ENCODE measurements at regions not wholly inside any gene's neighbourhood (a gene's known extent, or its start where the extent isn't known, plus 50 kb on each side); places are given as distances from the start of the nearest gene placed in this dataset.
"Not testable (repeated sequence)": the region's sequence is repeated elsewhere in the genome, so short reads cannot be mapped to it uniquely, and the experiment has no call there.

DNA sequence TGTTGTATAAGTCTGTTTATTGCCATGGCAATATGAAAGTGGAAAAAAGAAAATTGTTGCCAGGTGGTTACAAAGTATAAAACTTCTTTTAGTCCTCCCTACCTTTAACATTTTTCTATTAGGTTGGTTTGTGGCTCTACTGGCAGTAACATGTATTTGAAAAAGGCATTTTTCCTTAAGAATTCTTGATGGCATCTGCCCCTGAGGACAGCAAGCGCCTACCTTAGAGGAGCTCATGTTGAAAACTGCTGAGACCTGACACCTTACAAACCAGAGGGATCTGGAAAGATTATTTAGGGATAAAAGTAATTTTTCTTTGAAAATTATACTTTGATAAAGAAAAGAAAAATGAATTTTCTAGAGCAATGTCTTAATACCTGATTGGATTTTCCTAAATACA lies 208.1 kb downstream of the CAVIN4 start:
- in situ Hi-C loops (cut with MboI; ENCODE audit: low sequenced_read_pairs): no loop called here

DNA sequence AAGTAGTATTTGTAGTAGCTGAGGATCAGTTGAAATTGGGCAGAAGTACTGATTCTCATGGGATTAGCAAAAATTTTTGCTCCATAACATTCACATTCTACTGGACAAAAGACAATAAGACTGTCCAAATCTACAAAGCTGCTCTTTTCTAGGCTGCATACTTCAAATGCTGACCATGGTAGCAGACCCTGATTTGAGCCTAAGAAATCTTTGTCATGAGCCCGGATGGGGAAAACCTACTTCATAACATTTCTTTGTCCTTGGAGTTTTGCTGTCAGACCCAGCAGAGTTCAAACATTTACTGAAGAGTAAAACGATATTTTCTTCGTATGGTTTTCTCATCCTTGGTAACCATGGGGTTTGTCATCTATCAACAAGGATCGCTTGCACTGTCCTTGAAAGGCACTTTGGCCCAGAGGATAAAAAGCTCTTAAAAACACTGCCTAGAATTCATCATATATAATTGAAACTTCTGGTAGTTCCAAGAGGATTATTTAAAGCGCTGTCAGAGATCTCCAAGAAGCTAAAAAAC lies 216.9 kb downstream of the CAVIN4 start:
- in situ Hi-C loops (cut with MboI; ENCODE audit: low sequenced_read_pairs): no loop called here

DNA sequence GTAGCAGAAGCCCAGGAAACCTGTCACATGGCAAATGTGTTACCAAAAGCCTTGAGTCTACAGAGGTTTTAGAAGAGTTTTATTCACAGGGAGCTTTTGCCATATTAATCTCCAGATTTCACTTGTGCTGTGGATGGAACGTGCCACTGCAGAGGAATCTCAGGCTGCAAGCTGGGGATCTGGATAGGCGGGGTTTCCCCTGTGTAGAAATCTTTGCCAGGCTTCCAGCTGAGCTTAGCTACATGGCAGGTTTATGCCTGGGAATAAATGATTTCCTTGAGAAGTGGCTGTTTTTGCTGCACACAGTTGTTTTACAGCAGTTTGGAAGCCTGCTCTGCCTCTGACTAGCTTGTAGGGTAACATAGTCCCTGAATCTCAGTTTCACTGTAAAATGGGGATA lies 224.6 kb upstream of the PLPPR1 start:
- in situ Hi-C loops (cut with MboI; ENCODE audit: low sequenced_read_pairs): no loop called here

DNA sequence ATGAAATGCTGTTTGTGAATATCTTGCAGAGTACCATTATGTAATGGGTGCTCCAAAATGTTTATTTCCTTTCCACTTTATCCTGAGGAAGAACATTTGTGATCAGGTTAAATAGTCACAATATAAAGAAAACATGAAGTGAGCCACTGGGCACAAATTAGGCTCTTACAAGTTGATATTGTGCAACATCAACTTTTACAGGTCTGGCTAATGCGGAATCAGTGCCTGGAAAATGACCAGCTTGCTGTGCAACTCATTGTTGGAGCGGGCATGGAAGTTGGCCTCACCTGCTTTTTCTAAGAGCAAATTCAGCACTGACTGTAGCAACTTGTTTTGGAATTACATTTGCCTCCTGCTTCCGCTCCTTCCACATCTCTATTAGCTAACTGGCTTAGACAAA lies 216.9 kb upstream of the PLPPR1 start:
- in situ Hi-C loops (cut with MboI; ENCODE audit: low sequenced_read_pairs): no loop called here

DNA sequence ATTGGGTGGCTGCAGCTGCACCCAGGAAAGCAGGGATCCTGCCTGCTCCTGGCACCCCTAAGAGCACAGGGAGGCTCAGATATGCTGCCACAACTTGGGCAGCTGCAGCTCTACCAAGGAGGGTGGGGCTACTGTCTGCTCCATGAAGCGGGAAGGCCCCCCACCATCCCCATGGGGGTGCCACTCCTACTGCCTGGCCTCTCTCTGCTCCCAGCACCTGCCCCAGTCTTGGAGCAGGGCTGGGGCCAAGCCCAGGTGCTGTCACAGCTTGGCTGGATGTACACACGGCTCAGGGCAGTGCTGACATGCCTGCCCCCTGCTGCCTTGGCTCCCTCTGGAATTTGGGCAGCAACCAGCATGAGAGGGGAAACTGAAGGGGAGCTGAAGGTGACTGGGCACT lies 214.7 kb upstream of the PLPPR1 start:
- in situ Hi-C loops (cut with MboI; ENCODE audit: low sequenced_read_pairs): no loop called here

DNA sequence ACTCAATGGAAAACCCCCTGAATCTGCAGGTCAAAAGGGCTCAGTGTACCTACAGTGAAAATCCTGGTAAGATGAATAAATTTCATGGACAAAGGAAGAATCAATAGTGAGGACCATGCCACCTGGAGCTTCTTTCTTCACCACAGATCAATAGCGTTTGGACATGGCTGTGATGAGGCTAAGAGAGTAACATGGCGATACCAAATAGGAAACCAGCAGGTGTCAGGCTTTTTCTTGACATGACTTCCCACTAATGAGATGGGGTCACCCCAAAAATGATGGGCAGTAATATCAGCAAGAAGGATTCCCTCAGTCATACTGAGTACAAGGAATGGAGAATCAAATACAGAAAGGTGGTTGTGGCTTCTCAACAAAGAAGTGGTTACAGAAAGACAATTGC lies 208.5 kb upstream of the PLPPR1 start:
- in situ Hi-C loops (cut with MboI; ENCODE audit: low sequenced_read_pairs): no loop called here

DNA sequence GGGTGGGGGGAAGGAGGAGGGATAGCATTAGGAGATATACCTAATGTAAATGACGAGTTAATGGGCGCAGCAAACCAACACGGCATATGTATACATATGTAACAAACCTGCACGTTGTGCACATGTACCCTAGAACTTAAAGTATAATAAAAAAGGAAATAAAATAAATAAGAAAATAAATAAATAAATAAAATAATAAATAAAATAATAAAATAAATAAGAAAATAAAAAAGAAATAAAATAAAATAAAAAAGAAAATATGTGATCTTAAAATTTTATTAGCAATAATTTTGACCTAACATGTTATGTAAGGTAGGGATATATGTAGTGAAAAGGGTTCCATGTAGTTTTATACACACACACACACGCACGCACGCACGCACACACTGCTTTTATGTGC lies 195.5 kb upstream of the PLPPR1 start:
- in situ Hi-C loops (cut with MboI; ENCODE audit: low sequenced_read_pairs): not testable (repeated sequence)

DNA sequence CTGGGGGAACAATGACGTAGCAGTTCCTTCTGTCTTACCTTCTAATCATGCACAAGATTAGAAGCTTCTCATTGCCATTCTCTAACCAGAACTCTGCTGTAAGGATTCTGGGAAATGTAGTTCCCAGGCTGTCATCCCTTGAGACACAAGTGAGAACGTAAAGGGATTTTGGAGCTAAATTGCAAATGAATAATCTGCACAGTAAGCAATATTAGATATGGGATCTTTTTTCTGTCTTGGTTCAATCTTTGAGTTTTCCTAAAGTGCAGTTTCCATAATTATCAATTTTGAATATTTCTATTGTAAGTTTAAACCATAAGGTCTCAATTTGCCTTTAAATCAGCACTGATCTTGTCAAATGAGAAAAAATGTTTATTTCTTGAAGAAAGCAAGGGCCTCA lies 189.7 kb upstream of the PLPPR1 start:
- in situ Hi-C loops (cut with MboI; ENCODE audit: low sequenced_read_pairs): no loop called here

DNA sequence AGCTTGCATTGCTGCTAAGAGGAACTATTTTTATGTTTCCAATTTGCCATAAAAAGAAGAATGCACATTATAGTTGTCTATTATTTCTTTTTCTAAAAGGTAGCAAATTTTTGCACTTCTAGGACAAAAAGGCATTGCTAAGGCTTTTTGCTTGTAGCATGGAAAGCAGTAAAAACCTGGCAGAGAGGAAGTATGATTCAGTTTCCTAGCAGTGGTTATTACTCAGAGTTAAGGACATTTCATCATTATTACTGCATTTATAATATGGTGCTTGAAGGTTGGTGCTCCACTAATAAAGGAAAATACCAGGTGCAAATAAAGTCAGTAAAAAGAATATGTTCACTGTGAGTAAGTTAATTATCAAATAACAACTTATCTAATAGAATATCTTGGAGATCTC lies 179.8 kb upstream of the PLPPR1 start:
- in situ Hi-C loops (cut with MboI; ENCODE audit: low sequenced_read_pairs): no loop called here

DNA sequence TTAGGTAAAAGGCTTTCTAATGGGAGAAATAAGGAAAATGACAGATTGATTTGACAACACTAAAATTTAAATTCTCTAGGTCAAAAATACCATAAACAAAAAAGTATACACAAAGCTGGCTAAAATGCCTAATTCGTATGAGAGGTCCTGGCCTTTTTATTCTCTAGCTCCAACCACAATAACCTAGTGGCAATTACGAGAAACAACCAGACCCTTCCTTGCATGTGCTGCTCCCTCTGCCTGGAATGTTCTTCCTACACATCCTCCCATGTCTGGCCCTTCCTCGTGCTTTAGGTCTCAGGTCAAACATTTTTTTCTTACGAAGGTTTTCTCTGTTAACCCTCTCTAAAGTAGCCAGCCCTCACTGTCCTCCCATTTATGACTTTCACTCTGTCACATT lies 176.4 kb upstream of the PLPPR1 start:
- in situ Hi-C loops (cut with MboI; ENCODE audit: low sequenced_read_pairs): no loop called here

DNA sequence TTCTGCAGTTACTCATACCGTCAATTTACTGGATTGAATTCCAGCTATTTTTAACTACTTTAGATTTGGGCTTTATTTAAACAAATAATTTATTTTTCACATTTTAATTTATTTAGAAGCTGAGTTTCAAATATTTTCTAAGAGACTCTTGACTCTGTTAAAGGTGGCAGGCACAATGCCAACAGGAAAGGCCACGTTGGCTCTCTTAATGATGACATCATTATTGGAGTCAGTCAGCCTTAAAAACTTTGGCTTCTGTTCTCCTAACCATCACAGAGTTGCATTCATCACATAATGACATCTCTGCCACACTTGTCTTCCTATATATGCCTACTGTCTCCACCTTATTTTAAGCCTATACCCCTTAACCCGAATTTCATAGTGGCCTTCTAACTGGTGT lies 172.3 kb upstream of the PLPPR1 start:
- in situ Hi-C loops (cut with MboI; ENCODE audit: low sequenced_read_pairs): no loop called here

DNA sequence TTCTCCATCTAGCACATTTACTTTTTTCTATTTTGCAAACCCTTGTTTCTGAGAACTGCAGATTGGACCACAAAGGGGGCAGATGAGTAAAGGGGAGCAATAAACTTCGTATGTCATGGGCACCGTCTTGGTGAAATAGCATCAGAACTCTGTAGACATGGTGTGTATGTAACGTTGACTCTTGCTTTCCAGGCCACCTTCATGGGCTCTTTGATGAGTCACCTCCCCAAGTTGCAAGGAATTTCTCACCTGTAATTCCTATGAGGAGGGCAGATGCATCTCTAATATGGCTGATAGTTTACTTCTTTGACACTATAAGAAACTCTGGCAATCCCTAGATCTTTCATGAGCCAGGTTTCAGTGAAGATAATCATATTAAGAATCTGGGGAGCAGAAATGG lies 163.4 kb upstream of the PLPPR1 start:
- in situ Hi-C loops (cut with MboI; ENCODE audit: low sequenced_read_pairs): no loop called here

DNA sequence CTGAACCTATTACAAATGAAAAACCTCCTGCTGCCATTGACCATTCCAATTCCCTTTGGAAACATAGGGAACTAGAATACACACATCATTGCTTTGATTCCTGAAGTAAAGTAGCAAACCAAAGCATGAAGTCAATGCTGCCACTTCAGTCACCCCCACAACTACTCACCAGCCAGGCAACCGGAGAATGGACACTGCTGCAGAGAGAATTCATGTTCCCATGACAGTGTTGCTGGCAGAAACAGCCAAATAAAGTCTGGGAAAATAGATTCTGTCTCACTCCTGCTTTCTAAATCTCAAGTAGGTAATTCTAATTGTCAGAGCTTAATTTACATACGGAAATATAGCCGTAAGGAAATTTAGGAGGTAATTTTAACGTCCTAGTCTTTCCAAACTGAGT lies 162.9 kb upstream of the PLPPR1 start:
- in situ Hi-C loops (cut with MboI; ENCODE audit: low sequenced_read_pairs): no loop called here

DNA sequence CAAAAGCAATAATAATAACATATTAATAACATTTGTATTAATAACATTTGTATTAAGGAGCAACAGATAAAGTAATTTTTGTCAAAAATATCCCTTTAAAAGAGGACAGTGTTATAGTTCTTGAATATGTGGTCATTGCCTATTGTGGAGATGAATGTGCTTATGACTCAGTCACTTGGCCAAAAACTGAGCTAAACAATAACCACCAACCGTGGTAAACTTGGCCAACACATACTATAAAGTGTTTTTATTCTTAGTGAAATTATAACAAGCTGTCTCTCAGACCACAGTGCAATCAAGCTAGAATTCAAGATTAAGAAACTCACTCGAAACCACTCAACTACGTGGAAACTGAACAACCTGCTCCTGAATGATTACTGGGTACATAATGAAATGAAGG lies 159.2 kb upstream of the PLPPR1 start:
- in situ Hi-C loops (cut with MboI; ENCODE audit: low sequenced_read_pairs): no loop called here

DNA sequence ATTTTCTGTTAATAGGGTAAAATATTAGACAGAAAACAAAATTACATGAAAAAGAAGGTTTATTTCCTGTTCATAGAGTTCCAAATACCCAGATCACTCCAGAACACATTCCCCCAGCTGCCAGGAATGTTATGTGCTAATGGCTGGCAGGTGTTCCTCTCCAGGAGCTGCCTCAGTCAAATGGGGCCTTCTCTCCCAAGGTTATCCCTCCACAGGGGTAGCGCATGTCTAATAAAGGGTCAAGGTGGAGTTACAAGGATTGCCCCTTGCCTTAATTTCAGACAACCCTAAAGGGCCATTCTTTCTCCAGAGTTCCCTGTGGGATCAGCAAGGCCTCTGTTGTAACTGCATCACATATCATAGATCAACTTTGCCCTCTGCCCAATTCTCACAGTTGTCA lies 148.6 kb upstream of the PLPPR1 start:
- in situ Hi-C loops (cut with MboI; ENCODE audit: low sequenced_read_pairs): no loop called here

DNA sequence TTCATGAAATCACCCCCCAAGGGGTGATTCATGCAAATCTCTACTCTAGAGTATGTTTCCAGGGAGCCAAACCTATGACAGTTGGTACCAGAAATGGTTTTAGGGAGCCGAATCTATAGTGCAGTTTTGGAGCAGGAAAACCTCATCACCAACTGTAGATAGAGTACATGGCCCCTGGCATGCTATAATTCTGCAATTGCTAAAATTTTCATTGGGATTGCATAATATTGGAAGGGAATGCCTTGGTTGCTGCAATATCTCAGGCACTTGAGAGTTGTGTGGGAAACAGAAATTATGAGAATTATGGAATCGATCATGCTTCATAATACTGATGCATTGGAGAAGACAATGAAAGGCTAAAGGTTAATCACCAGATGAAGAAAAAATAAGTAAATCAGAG lies 148.2 kb upstream of the PLPPR1 start:
- in situ Hi-C loops (cut with MboI; ENCODE audit: low sequenced_read_pairs): no loop called here

DNA sequence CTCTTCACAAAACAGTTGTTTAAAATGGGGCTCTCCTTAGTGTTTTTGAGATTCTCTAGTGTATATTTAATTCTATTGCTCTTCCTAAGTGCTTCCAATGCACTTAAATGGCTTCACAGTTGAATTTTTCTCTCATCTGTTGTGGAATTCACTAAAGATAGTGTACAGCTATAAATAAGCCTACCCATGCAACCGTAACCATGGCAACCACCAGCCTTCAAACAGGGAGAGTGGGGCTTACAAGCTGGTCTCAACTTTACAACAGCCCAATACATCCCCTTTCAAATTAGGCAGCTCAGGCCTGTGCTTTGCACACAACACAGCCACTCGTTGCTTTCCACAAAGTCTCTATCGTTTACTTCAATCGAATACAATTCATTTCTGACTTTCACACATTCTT lies 144.0 kb upstream of the PLPPR1 start:
- in situ Hi-C loops (cut with MboI; ENCODE audit: low sequenced_read_pairs): no loop called here

DNA sequence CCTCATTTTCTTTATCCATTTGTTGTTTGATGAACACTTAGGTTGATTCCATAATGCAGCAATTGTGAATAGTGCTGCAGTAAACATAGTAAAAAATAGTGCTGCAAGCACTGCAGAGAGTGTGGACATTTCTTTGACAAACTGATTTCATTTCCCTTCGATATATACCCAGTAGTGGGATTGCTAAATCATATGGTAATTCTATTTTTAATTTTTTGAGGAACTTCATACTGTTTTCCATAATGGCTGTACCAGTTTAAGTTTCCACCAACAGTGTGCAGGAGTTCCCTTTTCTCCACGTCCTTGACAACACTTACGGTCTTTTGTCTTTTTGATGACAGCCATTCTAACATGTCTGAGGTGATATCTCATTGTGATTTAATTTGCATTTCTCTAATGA lies 138.2 kb upstream of the PLPPR1 start:
- in situ Hi-C loops (cut with MboI; ENCODE audit: low sequenced_read_pairs): no loop called here

DNA sequence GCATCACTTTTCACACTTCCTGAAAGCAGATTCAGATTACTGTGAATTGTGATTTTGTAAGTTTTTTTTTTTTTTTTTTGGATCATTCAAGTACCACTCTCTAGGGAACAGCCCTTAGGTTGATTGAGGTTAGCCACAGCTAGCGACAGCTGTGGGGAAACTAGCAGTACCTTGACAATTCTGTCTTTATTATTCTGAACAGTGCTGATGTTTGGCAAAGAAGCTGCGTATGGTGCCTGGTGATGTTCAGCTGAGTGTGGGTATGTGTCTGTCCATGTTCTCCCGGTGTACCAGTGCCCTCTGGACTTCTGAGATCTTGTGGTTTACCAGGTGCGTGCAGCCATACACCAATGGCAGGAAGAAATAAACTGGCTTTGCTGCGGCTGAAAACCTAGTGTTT lies 117.3 kb upstream of the PLPPR1 start:
- in situ Hi-C loops (cut with MboI; ENCODE audit: low sequenced_read_pairs): no loop called here

DNA sequence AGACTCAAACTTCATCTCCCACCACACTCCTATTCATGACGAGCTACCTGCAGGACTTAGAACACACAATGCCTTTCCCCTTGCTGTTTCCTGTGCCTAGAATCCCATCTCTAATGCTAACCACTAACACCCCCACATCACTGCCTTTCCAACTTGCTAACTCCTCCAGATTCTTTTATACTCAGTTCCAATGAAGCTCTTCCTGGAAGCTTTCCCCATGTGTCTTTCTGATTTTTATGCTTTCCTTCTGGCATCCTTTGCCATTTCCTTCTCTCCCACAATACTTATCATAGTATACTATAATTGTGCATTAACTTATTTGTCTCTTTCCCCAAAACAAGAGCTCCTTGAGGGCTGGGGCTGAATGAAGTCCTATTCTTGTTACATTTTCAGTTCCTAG lies 115.3 kb upstream of the PLPPR1 start:
- in situ Hi-C loops (cut with MboI; ENCODE audit: low sequenced_read_pairs): no loop called here

DNA sequence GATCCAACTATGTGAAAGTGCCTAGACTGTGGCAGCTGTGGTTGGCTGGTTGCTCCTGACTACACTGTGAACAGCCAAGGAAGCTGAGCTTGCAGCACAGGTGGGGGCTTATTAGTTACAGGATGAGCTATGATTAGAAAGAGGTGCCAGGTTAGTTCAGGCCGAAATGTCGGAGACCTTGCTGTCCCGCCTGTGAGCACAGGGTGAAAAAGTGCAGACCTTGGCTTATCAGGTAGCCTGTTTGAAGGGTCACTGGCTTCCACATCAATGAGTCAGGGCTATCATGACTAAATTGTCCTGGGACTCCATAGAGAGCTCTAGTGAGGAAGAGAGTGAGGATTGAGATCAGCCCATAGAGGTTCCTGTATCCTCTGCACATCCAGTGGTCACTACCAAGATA lies 114.3 kb upstream of the PLPPR1 start:
- in situ Hi-C loops (cut with MboI; ENCODE audit: low sequenced_read_pairs): no loop called here

DNA sequence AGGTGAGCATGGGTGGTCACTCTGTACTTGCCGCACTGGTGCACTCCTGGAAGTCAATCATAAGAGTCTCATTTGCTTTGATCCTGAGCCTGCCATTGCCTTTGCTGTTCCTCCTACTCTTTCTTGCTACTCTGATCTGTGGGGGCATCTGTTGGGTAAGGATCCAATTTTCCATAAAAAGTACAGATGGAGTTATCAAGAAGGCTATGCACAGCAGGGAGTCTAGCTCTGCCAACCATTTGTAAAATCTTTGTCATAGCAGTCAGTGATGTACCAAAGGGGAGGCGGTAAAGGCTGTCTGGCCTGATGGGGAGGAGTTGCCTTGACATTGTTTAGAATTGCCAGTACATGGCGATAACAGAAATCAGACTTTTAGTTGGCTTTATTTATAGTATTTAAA lies 109.0 kb upstream of the PLPPR1 start:
- in situ Hi-C loops (cut with MboI; ENCODE audit: low sequenced_read_pairs): no loop called here

DNA sequence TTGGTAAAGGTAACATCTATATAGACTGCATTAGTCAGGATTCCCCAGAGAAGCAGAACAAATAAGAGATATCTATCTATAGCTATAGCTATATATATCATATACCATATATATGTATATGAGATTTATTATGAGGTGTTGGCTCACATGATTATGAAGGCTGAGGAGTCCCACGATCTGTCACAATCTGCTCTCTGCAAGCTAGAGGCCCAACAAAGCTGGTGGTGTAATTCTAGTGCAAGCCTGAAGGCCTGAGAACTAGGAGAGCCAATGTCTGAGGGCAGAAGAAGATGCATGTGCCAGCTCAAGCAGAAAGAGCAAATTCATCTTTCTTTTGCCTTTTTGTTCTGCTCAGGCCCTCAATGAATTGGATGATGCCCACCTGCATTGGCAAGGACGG lies 102.2 kb upstream of the PLPPR1 start:
- in situ Hi-C loops (cut with MboI; ENCODE audit: low sequenced_read_pairs): no loop called here

DNA sequence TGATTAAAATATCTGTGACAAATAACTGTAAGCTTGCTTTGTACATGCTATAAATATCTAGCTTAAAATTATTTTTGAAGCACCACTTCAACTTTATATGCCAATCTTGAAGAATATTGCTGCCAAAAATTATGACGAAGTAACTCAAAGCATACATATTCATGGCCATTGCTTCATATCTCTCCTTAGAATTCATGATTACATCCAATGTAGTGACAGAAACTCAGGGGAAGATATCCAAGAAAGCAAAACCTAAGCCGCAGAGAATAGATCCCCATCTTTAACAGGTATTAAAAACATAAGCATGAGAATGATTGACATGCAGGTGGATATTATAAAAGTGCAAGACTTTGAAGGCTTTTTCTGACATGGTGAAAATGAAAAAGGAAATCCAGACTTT lies 100.8 kb upstream of the PLPPR1 start:
- in situ Hi-C loops (cut with MboI; ENCODE audit: low sequenced_read_pairs): no loop called here

Data from HL-60/S4 treated with phorbol 12-myristate 13-acetate at 8.2 ng/mL for 4 days and 3 days (cell line).